ENCODE measurements at regions not wholly inside any gene's neighbourhood (a gene's known extent, or its start where the extent isn't known, plus 50 kb on each side); places are given as distances from the start of the nearest gene placed in this dataset.

- Mint-ChIP-seq H3K36me3 (ENCODE audit: insufficient read depth in 1 of 3, low read depth in 3 of 3) (no peaks in the 10 kb centered on the region), H3K9me3 (peaks cover 0 to 3% of the 10 kb centered on the region in 2 experiments; a peak in 1 of 5 replicates), H3K27me3 (ENCODE audit: low read depth) (no peaks in the 10 kb centered on the region), H3K4me1 (no peaks in the 10 kb centered on the region), H3K27ac (no peak overlapping the region; a peak in 1 of 7 replicates), H3K4me3 (no peak overlapping the region)
- H3K9me3 ChIP-seq (ENCODE audit: control insufficient read depth, low read depth, low read length) = no peaks in the 10 kb centered on the region
- H2BK120ac ChIP-seq (ENCODE audit: low read depth, low read length, poor library complexity, severe bottlenecking) = no peak overlapping the region
- H2BK15ac ChIP-seq (ENCODE audit: low read depth, low read length) = no peak overlapping the region
- no peak overlapping the region for H2BK12ac ChIP-seq (ENCODE audit: insufficient read length, low read depth, low read length)
- H3K27ac ChIP-seq (ENCODE audit: insufficient read length, low read depth, low read length) = no peak overlapping the region
- H3K4me1 ChIP-seq (ENCODE audit: insufficient read depth, low read length) = no peaks in the 10 kb centered on the region
- H3T11ph ChIP-seq (ENCODE audit: low read length) = no peak overlapping the region
- TF ChIP-seq CTCF (conservative IDR thresholded peaks at IDR 0.05) = no peak
- H3K18ac ChIP-seq (ENCODE audit: insufficient read length, low read depth, low read length) = no peak overlapping the region
- no peaks in the 10 kb centered on the region for H4K20me1 ChIP-seq (ENCODE audit: control insufficient read depth, insufficient read depth, insufficient read length)
- H3K4me2 ChIP-seq (ENCODE audit: insufficient read depth, insufficient read length, low read length) = no peak overlapping the region
- H2BK20ac ChIP-seq (ENCODE audit: low read depth, low read length, poor library complexity, severe bottlenecking) = no peak overlapping the region
- H3K27me3 ChIP-seq (ENCODE audit: insufficient read depth, low read length) = no peaks in the 10 kb centered on the region
- no peak for DNase-seq
- H3K4ac ChIP-seq (ENCODE audit: low read depth, low read length) = no peak overlapping the region
- H3K56ac ChIP-seq (ENCODE audit: insufficient read length, low read depth, low read length) = no peak overlapping the region
- no peaks in the 10 kb centered on the region for H3K79me2 ChIP-seq (ENCODE audit: insufficient read depth, low read length)
- no peaks in the 10 kb centered on the region for H3K79me1 ChIP-seq (ENCODE audit: insufficient read depth, low read depth, low read length, poor library complexity, severe bottlenecking)
- no peak overlapping the region for H3K14ac ChIP-seq (ENCODE audit: insufficient read depth, low read length)
- no CpG with 5 or more reads among the region's 1 CpG for WGBS (ENCODE audit: extremely low coverage, insufficient read length, low lambda C conversion rate)
- H4K8ac ChIP-seq (replicated peaks; ENCODE audit: insufficient read length, low read depth, low read length) = no peak overlapping the region
- no peak overlapping the region for H3K23ac ChIP-seq (ENCODE audit: insufficient read length, low read depth, low read length)
- no peak overlapping the region for H2AFZ ChIP-seq (ENCODE audit: low read length)
- H2BK5ac ChIP-seq (ENCODE audit: insufficient read length, low read length) = no peak overlapping the region
- H4K5ac ChIP-seq (ENCODE audit: insufficient read length, low read depth, low read length) = no peak overlapping the region
- no peak overlapping the region for H2AK5ac ChIP-seq (ENCODE audit: insufficient read length, low read length)
- no peak overlapping the region for H4K91ac ChIP-seq (ENCODE audit: insufficient read length, low read depth, low read length)
- H3K23me2 ChIP-seq (ENCODE audit: insufficient read length, low read depth, low read length, poor library complexity, severe bottlenecking) = no peaks in the 10 kb centered on the region
- H3K9ac ChIP-seq (ENCODE audit: extremely low read depth, insufficient read length, low read length) = no peak overlapping the region
Observed at GRCh38 chr11:101810546-101810945, 104.3 kb upstream of the CEP126 start.

All from H9 (cell line).